ENCODE measurements at regions not wholly inside any gene's neighbourhood (a gene's known extent, or its start where the extent isn't known, plus 50 kb on each side); places are given as distances from the start of the nearest gene placed in this dataset.

DNA sequence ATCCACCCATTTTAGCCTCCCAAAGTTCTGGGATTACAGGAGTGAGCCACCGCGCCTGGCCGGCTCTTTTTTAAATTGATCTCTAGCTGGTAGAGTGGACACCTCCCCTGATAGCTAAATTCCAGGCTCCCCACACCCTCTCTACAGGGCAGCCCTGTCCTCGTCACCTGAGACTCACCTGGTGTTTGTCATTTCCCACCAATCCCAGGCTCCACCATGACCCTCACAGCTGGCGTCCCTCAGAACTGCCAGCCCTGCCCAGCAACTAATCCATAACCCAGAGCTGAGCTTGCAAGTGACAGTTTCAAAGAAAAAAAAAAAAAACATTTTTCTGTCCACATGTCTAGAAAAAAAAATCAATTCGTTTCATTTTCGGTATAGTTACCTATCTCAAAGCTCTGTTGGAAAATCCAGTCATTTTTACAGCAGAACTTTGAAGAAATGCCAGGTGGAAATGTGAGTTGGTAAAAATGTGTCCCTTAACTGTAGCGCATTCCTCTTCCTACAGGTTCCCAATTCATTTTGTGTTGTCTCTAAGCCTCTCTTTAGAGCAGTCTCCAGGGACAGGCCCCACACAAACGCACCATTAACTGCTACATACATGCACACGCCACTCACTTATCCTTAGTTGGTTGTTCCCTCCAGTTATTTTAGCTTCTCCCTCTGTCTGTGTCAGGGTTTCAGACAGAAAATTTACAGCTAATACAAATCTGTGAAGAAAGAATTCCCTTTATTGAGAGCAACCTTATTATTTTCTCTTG lies 294.7 kb downstream of the FBXO15 start:
- DNase-seq (ENCODE audit: low spot score), result no peak

DNA sequence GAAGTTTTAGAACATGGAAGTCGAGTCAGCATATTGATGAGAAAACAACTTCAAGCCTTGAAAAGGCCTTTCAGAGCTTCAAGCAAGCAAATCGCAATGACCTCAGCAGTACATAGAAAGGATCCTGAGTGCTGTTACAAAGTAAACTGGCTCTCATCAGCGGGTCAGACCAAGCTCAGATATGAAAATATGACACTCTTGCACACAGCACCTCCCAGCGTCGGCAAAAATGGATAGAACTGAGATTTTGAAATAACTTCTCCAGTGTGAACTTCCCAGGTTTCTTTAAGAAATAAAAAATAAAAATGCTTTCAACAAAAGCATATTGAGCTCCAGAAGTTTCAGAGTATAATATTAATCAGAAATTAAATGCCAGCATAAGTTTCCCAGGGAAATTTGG lies 296.9 kb downstream of the FBXO15 start:
- DNase-seq (ENCODE audit: low spot score), result no peak

DNA sequence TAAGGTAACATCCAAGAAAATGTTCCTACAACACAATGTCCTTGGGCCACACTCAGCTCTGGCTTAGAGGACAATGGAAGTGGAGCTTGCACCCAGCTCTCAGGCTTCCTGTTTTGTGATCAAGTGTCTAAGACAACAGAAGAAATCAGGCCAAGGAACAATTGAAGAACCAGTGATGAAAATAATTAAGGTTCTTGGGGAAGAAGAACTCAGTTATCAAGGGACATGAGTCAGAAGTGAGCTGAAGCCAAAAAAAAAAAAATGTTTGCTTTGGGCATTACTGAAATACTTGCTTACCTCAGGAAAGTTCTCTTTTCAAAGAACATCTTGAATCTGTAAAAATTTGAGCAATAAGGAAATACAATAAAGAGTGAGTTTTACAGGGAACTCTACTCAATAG lies 299.0 kb downstream of the FBXO15 start:
- DNase-seq (ENCODE audit: low spot score), result no peak

- no peak for DNase-seq (ENCODE audit: low spot score)
Observed at GRCh38 chr18:73843455-73843854, 304.2 kb downstream of the FBXO15 start.

GRCh38 chr18:73842795-73843394 lies 304.7 kb downstream of the FBXO15 start:
- DNase-seq (ENCODE audit: low spot score), result peak; percentile 52

GRCh38 chr18:73841661-73842060 lies 306.0 kb downstream of the FBXO15 start:
- DNase-seq (ENCODE audit: low spot score), result no peak

GRCh38 chr18:73840319-73840945 lies 307.2 kb downstream of the FBXO15 start:
- DNase-seq (ENCODE audit: low spot score), result no peak

DNA sequence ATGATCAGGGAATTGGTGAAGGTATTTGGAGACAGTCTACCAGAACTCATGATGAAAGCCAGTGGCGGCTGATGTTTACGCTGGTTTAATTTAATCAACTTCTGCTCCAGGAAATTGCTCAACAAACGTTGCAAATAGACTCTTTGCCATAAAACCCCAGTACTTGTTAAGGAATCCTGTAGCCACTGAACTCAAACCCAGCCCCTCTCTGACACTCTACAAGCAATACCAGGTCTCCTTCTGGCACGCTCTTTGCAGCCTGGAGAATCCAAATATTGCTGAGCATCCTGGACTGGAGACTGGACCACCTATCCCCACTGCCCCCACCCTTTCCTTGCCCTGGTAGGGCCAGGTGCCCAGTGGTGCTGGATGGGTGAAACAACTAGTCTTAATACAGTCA lies 308.2 kb downstream of the FBXO15 start:
- DNase-seq (ENCODE audit: low spot score), result no peak

- DNase-seq (ENCODE audit: low spot score), result no peak
Observed at GRCh38 chr18:73838107-73838506, 309.5 kb downstream of the FBXO15 start.

DNA sequence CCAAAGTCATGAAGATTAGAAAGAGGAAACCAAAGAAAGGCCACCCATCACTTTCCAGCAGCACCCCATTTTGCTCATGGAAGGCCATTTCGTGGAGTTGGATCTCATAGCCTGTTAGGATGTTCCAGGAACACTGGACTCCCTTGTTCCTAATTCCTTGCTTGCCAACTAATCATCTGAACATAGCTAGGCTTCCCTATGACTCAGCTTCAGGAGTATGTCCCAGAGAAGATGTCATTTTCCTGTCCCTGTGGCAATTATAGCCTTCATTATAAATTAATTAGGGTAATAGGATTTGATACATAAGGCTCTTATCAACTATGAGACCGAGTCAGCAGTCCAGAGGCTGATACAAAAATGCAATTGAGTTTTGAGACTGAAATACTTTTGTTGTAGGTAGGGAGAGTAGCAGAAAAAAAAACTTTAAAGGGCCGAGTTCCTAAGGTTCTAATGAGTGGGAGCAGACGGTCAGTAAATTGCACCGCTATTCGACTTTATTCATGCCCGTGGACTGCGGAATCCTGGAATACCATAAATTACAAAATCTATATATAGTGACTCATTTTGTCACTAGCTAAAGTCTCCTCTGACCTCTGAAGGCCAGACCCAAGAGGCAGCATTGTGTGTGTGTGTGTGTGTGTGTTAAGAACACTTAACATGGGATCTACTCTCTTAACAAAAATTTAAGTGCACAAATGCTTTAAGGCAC lies 311.8 kb downstream of the FBXO15 start:
- no peak for DNase-seq (ENCODE audit: low spot score)

GRCh38 chr18:73835039-73835438 lies 312.6 kb downstream of the FBXO15 start:
- DNase-seq (ENCODE audit: low spot score), result no peak

- DNase-seq (ENCODE audit: low spot score), result no peak
Observed at GRCh38 chr18:73831688-73832087, 315.9 kb downstream of the FBXO15 start.

GRCh38 chr18:73829146-73829545 lies 318.5 kb downstream of the FBXO15 start:
- no peak for DNase-seq (ENCODE audit: low spot score)

GRCh38 chr18:73827801-73828200 lies 319.8 kb downstream of the FBXO15 start:
- DNase-seq (ENCODE audit: low spot score), result no peak

- DNase-seq (ENCODE audit: low spot score), result no peak
Observed at GRCh38 chr18:73826098-73826497, 321.5 kb downstream of the FBXO15 start.

DNA sequence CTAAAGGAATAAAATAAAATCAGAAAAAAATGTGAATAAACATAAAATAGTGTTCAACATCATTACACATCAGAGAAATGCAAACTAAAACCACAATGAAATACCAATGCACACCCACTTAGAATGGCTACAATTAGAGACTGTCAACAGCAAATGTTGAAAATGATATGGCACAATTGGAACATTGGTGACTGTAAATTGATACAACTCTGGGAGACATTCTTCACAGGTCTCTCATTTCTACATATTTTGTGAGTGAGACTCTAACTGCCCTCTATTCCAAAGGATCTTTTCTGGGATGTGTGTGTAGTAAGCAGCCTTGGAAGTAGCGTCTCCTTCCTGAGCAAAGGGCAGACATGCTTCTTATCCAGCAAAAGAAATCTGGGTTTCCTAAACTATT lies 323.0 kb downstream of the FBXO15 start:
- no peak for DNase-seq (ENCODE audit: low spot score)

DNA sequence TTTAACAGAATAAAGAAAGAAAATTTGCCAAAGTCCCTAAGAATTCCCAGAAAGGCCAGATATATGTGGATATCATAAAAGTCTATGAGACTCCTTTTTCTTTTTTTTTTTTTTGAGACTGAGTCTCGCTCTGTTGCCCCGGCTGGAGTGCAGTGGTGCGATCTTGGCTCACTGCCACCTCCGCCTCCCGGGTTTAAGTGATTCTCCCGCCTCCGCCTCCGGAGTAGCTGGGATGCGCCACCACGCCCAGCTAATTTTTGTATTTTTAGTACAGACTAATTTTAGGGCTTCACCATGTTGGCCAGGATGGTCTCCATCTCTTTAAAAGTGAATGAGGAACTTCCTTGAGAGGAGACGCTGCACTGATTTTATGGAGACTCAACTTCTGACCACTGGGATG lies 335.2 kb downstream of the FBXO15 start:
- no peak for DNase-seq (ENCODE audit: low spot score)

GRCh38 chr18:73807551-73808192 lies 340.0 kb downstream of the FBXO15 start:
- no peak for DNase-seq (ENCODE audit: low spot score)

- no peak for DNase-seq (ENCODE audit: low spot score)
Observed at GRCh38 chr18:73805991-73806390, 341.6 kb downstream of the FBXO15 start.

DNA sequence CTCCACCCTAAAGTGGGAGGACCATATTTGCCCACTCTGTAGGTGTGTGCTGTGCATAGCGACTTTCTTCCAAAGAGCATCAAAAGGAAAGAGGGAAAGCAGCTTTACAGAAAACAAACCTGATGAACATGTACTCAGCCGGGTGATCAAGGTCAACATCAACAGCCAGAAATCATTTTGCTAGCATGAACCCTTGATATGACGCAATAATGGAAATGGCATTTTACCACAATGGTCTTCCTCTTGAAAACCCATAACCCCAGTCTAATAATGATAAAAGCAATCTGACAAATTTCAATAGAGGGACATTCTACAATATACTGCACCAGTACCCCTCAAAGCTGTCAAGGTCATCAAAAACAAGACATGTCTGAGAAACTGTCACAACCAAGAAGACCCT lies 350.2 kb downstream of the FBXO15 start:
- no peak for DNase-seq (ENCODE audit: low spot score)

DNA sequence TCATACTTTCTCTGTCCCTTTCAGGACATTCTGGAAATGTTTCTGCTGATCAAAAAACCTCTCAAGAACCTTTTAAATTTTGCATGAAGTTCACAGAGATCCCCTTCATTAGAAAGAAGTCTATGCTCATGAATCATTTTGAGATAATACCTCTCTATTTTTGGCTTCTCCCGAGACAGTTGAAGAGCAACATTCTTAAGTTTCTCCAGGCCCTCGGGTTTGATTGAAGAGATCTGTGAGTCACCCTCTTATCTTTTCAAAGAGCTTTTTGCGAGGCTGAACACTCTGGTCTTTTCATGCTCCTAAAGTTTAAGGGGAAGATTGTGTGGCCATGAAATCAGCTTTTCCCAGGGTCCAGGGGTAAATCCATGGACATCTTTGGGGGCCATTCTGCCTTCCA lies 354.2 kb downstream of the FBXO15 start:
- peak; percentile 60 for DNase-seq (ENCODE audit: low spot score)

- DNase-seq (ENCODE audit: low spot score), result no peak
Observed at GRCh38 chr18:73791081-73791480, 356.6 kb downstream of the FBXO15 start.
